ENCODE measurements at regions not wholly inside any gene's neighbourhood (a gene's known extent, or its start where the extent isn't known, plus 50 kb on each side); places are given as distances from the start of the nearest gene placed in this dataset.
A peak's percentile ranks its signal among the peaks of the same experiment; 100 is the strongest.
"Not testable (repeated sequence)": the region's sequence is repeated elsewhere in the genome, so short reads cannot be mapped to it uniquely, and the experiment has no call there.

GRCh38 chr12:65656891-65657351 lies 167.4 kb upstream of the HMGA2 start:
- DNase-seq = peak; percentile 80

- DNase-seq = no peak
These were observed 166.6 kb upstream of the HMGA2 start for GRCh38 chr12:65657635-65658034.

DNA sequence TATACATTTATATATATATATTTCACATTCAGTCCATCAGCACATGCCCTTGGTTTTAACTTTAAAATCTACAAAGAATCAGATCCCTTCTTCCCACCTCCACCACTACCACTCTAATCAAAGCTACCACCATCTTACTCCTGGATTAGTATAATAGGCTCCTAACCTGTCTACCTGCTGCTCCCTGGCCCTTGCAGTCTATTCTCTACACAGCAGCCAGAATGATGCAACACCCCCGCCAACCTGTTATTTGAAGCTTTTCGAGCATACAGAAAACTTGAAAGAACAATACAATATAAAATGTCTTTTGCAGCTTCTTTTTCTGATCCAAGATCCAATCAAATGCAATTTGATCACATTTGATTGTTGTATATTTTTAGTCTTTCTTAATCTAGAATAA lies 165.9 kb upstream of the HMGA2 start:
- no peak for DNase-seq

DNA sequence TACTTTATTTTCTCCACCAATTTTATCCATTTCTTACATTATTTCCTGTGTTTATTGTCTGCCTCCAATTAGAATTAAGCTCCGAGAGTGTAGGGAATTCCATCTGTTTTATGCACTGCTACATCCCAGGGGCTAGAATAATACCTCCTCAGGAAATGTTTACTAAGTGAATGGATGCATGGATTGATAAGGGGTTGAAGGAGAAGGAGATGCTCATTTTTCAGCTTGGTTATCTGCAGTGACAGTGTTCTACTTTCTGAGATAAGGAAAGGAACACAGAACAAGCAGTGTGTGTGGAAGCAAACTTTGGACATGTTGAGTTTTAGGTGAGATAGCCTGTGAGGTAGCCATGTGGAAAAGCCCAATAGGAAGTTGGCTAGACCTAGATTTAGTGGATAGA lies 164.6 kb upstream of the HMGA2 start:
- DNase-seq = no peak

GRCh38 chr12:65660096-65660495 lies 164.2 kb upstream of the HMGA2 start:
- DNase-seq = no peak

- DNase-seq = peak; percentile 47
These were observed 163.4 kb upstream of the HMGA2 start for GRCh38 chr12:65660836-65661235.

- no peak for DNase-seq
These were observed 161.7 kb upstream of the HMGA2 start for GRCh38 chr12:65662590-65662989.

DNA sequence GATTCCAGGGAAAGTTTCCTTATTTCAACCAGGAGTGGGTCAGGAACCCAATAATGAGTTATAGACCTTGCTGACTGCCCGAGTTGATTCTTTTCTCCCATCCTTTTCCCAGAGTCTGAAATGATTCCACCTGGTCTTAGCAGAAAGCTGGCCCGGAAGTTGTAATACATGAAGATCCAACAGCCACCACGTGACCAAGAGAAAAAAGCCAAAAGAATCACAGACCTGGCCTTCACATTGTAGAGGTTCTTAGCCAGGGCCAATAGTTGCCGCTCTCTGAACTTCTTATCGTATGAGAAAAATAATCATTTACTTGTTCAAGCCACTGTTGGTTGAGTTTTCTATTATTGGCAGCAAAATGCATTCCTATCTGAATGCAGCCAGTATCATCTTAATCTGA lies 161.2 kb upstream of the HMGA2 start:
- no peak for DNase-seq

- DNase-seq = no peak
These were observed 160.6 kb upstream of the HMGA2 start for GRCh38 chr12:65663648-65664047.

GRCh38 chr12:65664715-65665250 lies 159.5 kb upstream of the HMGA2 start:
- DNase-seq = no peak

- peak; percentile 38 for DNase-seq
These were observed 158.5 kb upstream of the HMGA2 start for GRCh38 chr12:65665817-65666216.

GRCh38 chr12:65666876-65667275 lies 157.4 kb upstream of the HMGA2 start:
- no peak for DNase-seq

GRCh38 chr12:65667932-65668331 lies 156.4 kb upstream of the HMGA2 start:
- DNase-seq = no peak

DNA sequence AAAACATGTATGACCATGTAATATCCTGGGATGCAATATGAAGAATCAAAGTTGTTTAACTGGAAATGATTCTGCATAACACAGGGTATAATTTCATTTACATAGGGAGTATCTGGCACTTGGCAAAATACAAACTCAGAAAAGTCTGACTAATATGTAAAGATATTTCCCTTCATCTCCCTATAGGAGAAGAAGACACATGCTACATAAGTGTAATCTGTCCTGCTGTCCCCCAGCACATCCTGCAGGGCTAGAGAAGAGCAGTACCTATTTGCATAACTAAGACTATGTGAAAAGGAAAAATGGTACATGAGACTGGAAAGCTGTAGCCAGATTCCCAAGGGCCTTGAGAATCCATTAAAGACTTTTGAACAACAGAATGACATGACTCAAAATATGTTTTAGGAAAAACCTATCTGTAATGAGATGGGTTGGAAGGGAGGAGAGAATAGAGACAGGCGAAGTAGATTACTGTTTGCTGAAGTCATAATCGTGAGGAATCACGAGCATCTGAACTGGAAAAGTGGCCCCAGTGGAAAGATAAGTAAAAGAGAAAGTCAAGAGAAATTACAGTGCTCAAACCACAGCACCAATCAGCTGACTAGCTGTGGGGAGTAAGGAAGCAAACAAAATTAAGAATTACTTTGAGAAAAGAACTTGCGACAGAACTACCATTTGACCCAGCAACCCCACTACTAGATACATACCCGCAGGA lies 155.1 kb upstream of the HMGA2 start:
- no peak for DNase-seq

DNA sequence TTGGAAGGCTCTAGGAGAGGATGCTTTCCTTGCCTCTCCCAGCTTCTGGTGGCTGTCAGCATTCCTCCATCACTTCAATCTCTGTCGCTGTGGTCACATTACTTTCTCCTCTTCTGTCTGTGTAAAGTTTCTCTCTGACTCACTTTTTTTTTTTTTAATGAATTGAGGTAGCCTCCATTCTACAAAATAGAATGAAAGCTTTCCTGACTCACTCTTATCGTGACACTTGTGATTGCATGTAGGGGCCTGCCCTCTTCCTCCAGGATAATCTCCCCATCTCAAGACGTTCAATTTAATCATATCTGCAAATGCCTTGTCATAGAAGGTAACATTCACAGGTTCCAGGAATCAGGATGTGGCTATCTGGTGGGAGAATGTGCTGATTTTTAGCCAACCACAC lies 153.5 kb upstream of the HMGA2 start:
- no peak for DNase-seq

GRCh38 chr12:65672441-65672840 lies 151.8 kb upstream of the HMGA2 start:
- no peak for DNase-seq

GRCh38 chr12:65673156-65673690 lies 151.1 kb upstream of the HMGA2 start:
- DNase-seq = no peak

- no peak for DNase-seq
These were observed 150.6 kb upstream of the HMGA2 start for GRCh38 chr12:65673732-65674131.

GRCh38 chr12:65675141-65675621 lies 149.1 kb upstream of the HMGA2 start:
- DNase-seq = no peak

GRCh38 chr12:65678172-65678571 lies 146.1 kb upstream of the HMGA2 start:
- not testable (repeated sequence) for DNase-seq

DNA sequence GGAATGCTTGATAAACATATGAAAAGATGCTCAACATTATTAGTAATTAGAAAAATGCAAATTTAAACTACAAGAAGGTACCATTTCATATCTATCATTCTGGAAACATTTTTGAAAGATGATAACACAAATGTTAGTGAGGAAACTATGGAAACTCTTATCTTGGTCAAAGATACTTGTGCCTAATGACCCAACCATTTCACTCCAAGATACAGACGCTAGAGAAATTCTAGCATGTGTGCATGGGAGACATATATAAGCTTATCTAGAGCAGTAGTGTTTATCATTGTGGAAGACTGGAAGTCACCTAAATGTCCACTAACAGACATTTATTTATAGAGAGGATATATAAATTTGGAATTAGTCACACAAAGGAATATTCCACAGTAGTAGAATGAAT lies 143.1 kb upstream of the HMGA2 start:
- DNase-seq = no peak

DNA sequence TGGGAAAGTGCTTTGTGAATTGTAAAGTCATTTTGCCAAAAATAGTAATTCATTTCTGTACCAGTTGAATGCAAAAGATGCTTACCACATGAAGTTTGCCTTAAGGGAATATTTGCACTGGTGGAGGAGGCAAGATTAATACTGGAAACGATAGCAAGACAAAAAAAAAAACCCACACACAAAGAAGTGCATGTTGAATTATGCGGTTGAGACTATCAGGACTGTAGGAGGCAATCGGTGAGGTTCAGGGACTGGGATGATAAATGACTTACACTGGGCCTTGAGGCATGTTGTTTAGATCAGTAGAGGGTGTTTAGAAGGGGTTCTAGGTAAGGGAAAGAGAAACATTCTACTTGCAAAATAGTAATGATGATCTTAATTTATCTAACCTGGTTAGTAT lies 142.2 kb upstream of the HMGA2 start:
- no peak for DNase-seq

DNA sequence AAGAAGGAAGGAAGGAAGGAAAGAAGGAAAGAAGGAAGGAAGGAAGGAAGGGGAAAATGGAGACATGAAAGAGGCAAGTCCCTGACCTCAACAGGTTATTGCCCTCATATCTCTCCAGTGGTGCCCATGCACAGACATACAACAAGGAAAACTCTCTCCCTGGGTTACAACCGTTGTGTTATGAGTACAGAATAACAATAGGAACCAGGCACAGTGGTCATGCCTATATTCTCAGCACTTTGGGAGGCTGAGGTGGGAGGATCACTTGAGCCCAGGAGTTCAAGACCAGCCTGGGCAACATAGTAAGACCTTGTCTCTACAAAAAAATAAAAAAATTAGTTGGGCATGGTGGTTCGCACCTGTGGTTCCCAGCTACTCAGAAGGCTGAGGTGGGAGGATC lies 139.4 kb upstream of the HMGA2 start:
- no peak for DNase-seq

- peak; percentile 20 for DNase-seq
These were observed 138.8 kb upstream of the HMGA2 start for GRCh38 chr12:65685514-65685913.

GRCh38 chr12:65689508-65689907 lies 134.8 kb upstream of the HMGA2 start:
- no peak for DNase-seq

Measured in inflammatory macrophage treated with lipopolysaccharide for 4 hours (primary cell).